ENCODE measurements at regions not wholly inside any gene's neighbourhood (a gene's known extent, or its start where the extent isn't known, plus 50 kb on each side); places are given as distances from the start of the nearest gene placed in this dataset.
A peak's percentile ranks its signal among the peaks of the same experiment; 100 is the strongest.

GRCh38 chr4:25503779-25504178, 126.7 kb downstream of the ANAPC4 start:
- H3K9me3 ChIP-seq (ENCODE audit: control insufficient read depth in 2 of 3, insufficient read depth in 1 of 3, low read length in 3 of 3) = peaks cover 0 to 3% (median 0%) of the 10 kb centered on the region in 3 donors
- H3K4me1 ChIP-seq (ENCODE audit: control insufficient read depth in 2 of 3, insufficient read depth in 2 of 3, low read depth in 1 of 3, low read length in 3 of 3) = no peaks in the 10 kb centered on the region
- DNase-seq (no peak), FAIRE-seq (no peak)
- H3K36me3 ChIP-seq (ENCODE audit: control insufficient read depth in 2 of 3, insufficient read depth in 3 of 3, low read length in 3 of 3) = no peaks in the 10 kb centered on the region
- TF ChIP-seq CTCF (IDR thresholded peaks at IDR 0.05; ENCODE audit: borderline replicate concordance, extremely low read depth, insufficient read depth) = no peak
- H3K27me3 ChIP-seq (ENCODE audit: control insufficient read depth, insufficient read depth, low read length) = no peaks in the 10 kb centered on the region
- no peak overlapping the region for H3K4me3 ChIP-seq (ENCODE audit: low read length in 3 of 3)
- H3K27ac ChIP-seq (ENCODE audit: low read depth in 2 of 2, low read length in 2 of 2) = no peak overlapping the region
- intact Hi-C loops (cut with DNase I) = no loop called here
- no peak overlapping the region for H3K9ac ChIP-seq (ENCODE audit: low read length in 3 of 3)

DNA sequence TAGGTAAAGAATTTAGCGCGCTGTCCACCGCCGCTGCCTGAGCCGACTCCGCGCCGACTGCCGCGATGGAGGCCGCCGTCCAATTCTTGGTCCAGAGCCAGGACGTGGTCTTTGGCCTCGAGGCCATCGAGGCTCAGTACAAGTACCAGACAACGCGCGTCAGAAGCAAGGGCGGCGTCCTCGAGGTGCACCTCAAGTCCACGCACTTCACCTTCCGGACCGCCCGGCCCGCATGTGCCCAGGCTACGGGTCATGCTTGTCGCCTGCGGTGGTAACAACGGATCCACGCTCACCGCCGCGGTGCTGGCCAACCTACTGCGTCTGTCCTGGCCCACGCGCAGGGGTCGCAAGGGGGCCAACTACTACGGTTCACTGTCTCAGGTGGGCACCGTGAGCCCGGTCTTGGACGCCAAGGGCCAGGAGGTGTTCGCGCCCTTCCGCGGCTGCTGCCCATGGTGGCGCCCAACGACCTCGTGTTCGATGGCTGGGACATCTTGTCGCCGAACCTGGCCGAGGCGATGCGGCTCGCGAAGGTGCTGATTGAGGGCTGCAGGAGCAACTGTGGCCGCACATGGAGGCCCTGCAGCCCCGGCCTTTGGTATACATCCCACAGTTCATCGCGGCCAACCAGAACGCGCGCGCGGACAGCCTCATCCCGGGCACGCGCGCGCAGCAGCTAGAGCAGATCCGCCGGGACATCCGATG, 128.0 kb downstream of the ANAPC4 start:
- H3K4me1 ChIP-seq (ENCODE audit: control insufficient read depth in 2 of 3, insufficient read depth in 2 of 3, low read depth in 1 of 3, low read length in 3 of 3) = no peaks in the 10 kb centered on the region

DNA sequence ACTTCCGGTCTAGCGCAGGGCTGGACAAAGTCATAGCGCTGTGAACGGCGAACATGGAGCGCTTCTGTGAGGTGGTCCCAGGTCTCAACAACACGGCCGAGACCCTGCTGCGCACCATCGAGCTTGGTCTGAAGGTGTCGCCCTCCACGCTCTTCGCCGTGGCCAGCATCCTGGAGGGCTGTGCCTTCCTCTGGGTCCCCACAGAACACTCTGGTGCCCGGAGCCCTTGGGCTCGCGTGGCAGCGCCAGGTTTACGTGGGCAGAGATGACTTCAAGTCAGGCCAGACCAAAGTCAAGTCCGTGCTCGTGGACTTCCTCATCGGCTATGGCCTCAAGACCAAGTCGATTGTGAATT, 128.6 kb downstream of the ANAPC4 start:
- no peak for DNase-seq
- intact Hi-C loops (cut with DNase I) = no loop called here

More for the DNA sequence above, 128.0 kb downstream of the ANAPC4 start:
- DNase-seq (peak in 1 of 5 donors; percentile 75), FAIRE-seq (no peak)
- Histone ChIP-seq H3K9me3 (ENCODE audit: control insufficient read depth in 2 of 3, insufficient read depth in 1 of 3, low read length in 3 of 3) (peaks cover 0 to 3% (median 0%) of the 10 kb centered on the region in 3 donors), H3K27ac (ENCODE audit: low read depth in 2 of 2, low read length in 2 of 2) (no peak overlapping the region), H3K9ac (ENCODE audit: low read length in 3 of 3) (no peak overlapping the region), H3K36me3 (ENCODE audit: control insufficient read depth in 2 of 3, insufficient read depth in 3 of 3, low read length in 3 of 3) (no peaks in the 10 kb centered on the region), H3K27me3 (ENCODE audit: control insufficient read depth, insufficient read depth, low read length) (no peaks in the 10 kb centered on the region), H3K4me3 (ENCODE audit: low read length in 3 of 3) (no peak overlapping the region)
- no peak for TF ChIP-seq CTCF (IDR thresholded peaks at IDR 0.05; ENCODE audit: borderline replicate concordance, extremely low read depth, insufficient read depth)
- intact Hi-C loops (cut with DNase I) = no loop called here

More for the DNA sequence above, 128.6 kb downstream of the ANAPC4 start:
- Histone ChIP-seq H3K4me3 (ENCODE audit: low read length in 3 of 3) (no peak overlapping the region), H3K4me1 (ENCODE audit: control insufficient read depth in 2 of 3, insufficient read depth in 2 of 3, low read depth in 1 of 3, low read length in 3 of 3) (no peaks in the 10 kb centered on the region), H3K9ac (ENCODE audit: low read length in 3 of 3) (no peak overlapping the region), H3K36me3 (ENCODE audit: control insufficient read depth in 2 of 3, insufficient read depth in 3 of 3, low read length in 3 of 3) (no peaks in the 10 kb centered on the region), H3K9me3 (ENCODE audit: control insufficient read depth in 2 of 3, insufficient read depth in 1 of 3, low read length in 3 of 3) (peaks cover 0 to 3% (median 0%) of the 10 kb centered on the region in 3 donors), H3K27ac (ENCODE audit: low read depth in 2 of 2, low read length in 2 of 2) (no peak overlapping the region), H3K27me3 (ENCODE audit: control insufficient read depth, insufficient read depth, low read length) (no peaks in the 10 kb centered on the region)
- FAIRE-seq = no peak
- TF ChIP-seq CTCF (IDR thresholded peaks at IDR 0.05; ENCODE audit: borderline replicate concordance, extremely low read depth, insufficient read depth) = no peak
